Activated CD8-positive, alpha-beta memory T cell treated with anti-CD3 and anti-CD28 coated beads for 4 hours (primary cell): ENCODE measurements at regions not wholly inside any gene's neighbourhood (a gene's known extent, or its start where the extent isn't known, plus 50 kb on each side); places are given as distances from the start of the nearest gene placed in this dataset.

ENCODE experiments used
- DNase-seq, 2 donors: peaks; one replicate each; pipeline ENCODE4 v3.0.0-alpha.2; 2020; ENCODE audit warnings: low read depth in 2 of 2

GRCh38 chr2:64854773-64855237 is 134.4 kb upstream of the SLC1A4 start:
- no peak for DNase-seq

- no peak for DNase-seq
Measured at GRCh38 chr2:64857581-64858471, 131.4 kb upstream of the SLC1A4 start.

- DNase-seq: no peak
Measured at GRCh38 chr2:64858541-64859311, 130.5 kb upstream of the SLC1A4 start.

- no peak for DNase-seq
Measured at GRCh38 chr2:64859312-64860212, 129.6 kb upstream of the SLC1A4 start.

GRCh38 chr2:64860276-64860885 is 128.8 kb upstream of the SLC1A4 start:
- no peak for DNase-seq

- no peak for DNase-seq
Measured at GRCh38 chr2:64860936-64861335, 128.3 kb upstream of the SLC1A4 start.

- DNase-seq: no peak
Measured at GRCh38 chr2:64861452-64862397, 127.5 kb upstream of the SLC1A4 start.

- DNase-seq: no peak
Measured at GRCh38 chr2:64862623-64863022, 126.6 kb upstream of the SLC1A4 start.

GRCh38 chr2:64863097-64863820 is 125.9 kb upstream of the SLC1A4 start:
- no peak for DNase-seq

GRCh38 chr2:64865073-64865830 is 123.9 kb upstream of the SLC1A4 start:
- peak; percentile 26 to 38 for DNase-seq

- no peak for DNase-seq
Measured at GRCh38 chr2:64865831-64866345, 123.3 kb upstream of the SLC1A4 start.

GRCh38 chr2:64866797-64867196 is 122.4 kb upstream of the SLC1A4 start:
- no peak for DNase-seq

- no peak for DNase-seq
Measured at GRCh38 chr2:64867253-64867996, 121.8 kb upstream of the SLC1A4 start.

- no peak for DNase-seq
Measured at GRCh38 chr2:64869126-64869525, 120.1 kb upstream of the SLC1A4 start.

GRCh38 chr2:64873472-64873924 is 115.7 kb upstream of the SLC1A4 start:
- DNase-seq: peak; percentile 50 to 68

GRCh38 chr2:64874593-64874992 is 114.6 kb upstream of the SLC1A4 start:
- no peak for DNase-seq

- DNase-seq: no peak
Measured at GRCh38 chr2:64875368-64875767, 113.8 kb upstream of the SLC1A4 start.
